HFFc6 (cell line): ENCODE measurements at regions not wholly inside any gene's neighbourhood (a gene's known extent, or its start where the extent isn't known, plus 50 kb on each side); places are given as distances from the start of the nearest gene placed in this dataset.

Source experiments
- DNase-seq: peaks from one replicate; pipeline ENCODE4 v3.0.0-alpha.2; 2018
- H3K27ac Mint-ChIP-seq: 2 replicates; pipeline ENCODE4 v1.8.0; 2020; ENCODE audit warnings: mild to moderate bottlenecking, mixed read lengths
- H3K27me3 Mint-ChIP-seq: 2 replicates; pipeline ENCODE4 v1.8.0; 2021; ENCODE audit warnings: mild to moderate bottlenecking, moderate library complexity, mixed read lengths; ENCODE audit not compliant: insufficient read depth
- H3K36me3 Mint-ChIP-seq: 2 replicates; pipeline ENCODE4 v1.8.0; 2021; ENCODE audit warnings: low read depth, mixed read lengths
- H3K4me1 Mint-ChIP-seq: 2 replicates; pipeline ENCODE4 v1.8.0; 2020; ENCODE audit warnings: low read depth, mixed read lengths
- H3K4me3 Mint-ChIP-seq: 2 replicates; pipeline ENCODE4 v1.8.0; 2020; ENCODE audit warnings: mild to moderate bottlenecking, moderate library complexity, mixed read lengths
- H3K9me3 Mint-ChIP-seq: 2 replicates; pipeline ENCODE4 v1.8.0; 2020; ENCODE audit warnings: mild to moderate bottlenecking, mixed read lengths
- TF ChIP-seq, protein P1 (sequence below): fragments of 200-600 bp; sonication (generic); IDR thresholded peaks from 2 replicates; pipeline ENCODE4 v1.5.0; 2021; ENCODE audit warnings: antibody characterized with exemption, mild to moderate bottlenecking

DNA sequence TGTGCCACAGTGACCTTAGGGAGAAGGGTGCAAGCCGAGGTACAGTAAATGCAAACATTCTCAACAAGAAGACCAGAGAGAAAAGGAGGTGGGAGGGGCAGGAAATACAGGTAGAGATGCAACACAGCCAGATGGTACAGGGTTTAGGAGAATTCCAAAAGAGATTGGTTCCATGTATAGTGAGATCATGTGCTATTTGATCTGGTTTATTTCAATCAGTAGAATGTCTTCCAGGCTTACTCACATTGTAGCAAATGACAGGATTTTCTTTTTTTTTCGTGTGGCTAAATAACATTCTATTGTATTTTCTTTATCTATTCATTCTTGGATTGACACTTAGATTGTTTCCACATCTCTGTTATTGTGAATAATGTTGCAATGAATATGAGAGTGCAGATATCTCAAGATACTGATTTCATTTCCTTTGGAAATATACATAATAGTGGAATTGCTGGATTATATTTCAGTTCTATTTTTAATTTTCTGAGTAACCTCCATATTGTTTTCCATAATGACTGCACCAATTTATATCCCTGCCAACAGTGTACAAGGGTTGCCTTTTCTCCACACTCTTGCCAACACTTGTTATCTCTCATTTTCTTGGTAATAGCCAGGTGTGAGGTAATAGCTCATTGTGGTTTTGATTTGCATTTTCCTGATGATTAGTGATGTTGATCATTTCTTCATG is 107.8 kb upstream of the GAS1 start:
- no peak overlapping the region for H3K4me3 Mint-ChIP-seq
- no peaks in the 10 kb centered on the region for H3K9me3 Mint-ChIP-seq
- TF ChIP-seq, protein P1, sequence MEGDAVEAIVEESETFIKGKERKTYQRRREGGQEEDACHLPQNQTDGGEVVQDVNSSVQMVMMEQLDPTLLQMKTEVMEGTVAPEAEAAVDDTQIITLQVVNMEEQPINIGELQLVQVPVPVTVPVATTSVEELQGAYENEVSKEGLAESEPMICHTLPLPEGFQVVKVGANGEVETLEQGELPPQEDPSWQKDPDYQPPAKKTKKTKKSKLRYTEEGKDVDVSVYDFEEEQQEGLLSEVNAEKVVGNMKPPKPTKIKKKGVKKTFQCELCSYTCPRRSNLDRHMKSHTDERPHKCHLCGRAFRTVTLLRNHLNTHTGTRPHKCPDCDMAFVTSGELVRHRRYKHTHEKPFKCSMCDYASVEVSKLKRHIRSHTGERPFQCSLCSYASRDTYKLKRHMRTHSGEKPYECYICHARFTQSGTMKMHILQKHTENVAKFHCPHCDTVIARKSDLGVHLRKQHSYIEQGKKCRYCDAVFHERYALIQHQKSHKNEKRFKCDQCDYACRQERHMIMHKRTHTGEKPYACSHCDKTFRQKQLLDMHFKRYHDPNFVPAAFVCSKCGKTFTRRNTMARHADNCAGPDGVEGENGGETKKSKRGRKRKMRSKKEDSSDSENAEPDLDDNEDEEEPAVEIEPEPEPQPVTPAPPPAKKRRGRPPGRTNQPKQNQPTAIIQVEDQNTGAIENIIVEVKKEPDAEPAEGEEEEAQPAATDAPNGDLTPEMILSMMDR = no peak
- peaks cover 4% of the 10 kb centered on the region; the same call in 1 of the 2 replicates for H3K27me3 Mint-ChIP-seq
- no peaks in the 10 kb centered on the region for H3K36me3 Mint-ChIP-seq
- no peak overlapping the region for H3K27ac Mint-ChIP-seq
- H3K4me1 Mint-ChIP-seq = peaks cover 6% of the 10 kb centered on the region
- no peak for DNase-seq

DNA sequence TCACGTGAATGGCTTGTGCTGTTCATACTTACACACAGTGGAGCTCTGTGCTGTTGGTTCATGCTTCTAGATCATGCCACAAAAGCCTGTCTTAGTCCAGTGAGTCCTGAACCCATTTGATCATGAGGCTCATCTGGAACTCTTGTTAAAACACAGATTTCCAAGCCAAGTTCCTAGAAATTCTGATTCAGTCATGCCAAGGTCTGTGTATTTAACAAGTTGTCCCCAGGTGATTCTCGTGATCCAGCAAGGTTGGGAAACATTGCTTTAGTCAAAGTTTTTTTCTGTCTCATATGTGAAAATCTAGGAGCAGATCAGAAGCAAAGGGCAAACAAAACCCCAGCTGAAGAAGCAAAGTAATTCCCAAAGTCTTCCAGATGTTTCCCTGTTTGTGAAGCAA is 112.5 kb upstream of the GAS1 start:
- Mint-ChIP-seq H3K4me1 (peaks cover 19% of the 10 kb centered on the region), H3K4me3 (no peak overlapping the region), H3K27ac (no peak overlapping the region), H3K9me3 (no peaks in the 10 kb centered on the region), H3K27me3 (peaks cover 7% of the 10 kb centered on the region), H3K36me3 (no peaks in the 10 kb centered on the region)
- TF ChIP-seq, protein P1 = no peak
- no peak for DNase-seq

DNA sequence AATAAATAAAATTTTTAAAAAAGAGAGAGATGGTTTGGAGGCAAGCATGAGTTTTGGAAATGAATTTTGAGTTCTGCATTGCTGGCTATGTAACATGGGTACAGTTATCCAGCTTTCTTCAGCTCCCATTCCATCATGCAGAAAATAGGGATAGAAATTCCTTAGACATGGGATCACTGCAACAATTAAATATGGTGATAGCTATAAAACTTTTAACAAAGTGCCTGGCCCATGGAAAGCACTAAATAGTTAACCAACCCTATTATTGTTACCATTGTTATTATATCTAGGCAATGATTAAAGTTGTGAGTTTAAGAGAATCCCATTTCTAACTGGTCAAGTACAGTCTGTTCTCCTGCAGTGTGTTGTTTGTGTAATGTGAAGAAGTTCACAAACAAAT is 115.4 kb upstream of the GAS1 start:
- Mint-ChIP-seq H3K36me3 (no peaks in the 10 kb centered on the region), H3K27ac (no peak overlapping the region), H3K9me3 (no peaks in the 10 kb centered on the region), H3K27me3 (peaks cover 8% of the 10 kb centered on the region), H3K4me1 (peaks cover 31% of the 10 kb centered on the region), H3K4me3 (no peak overlapping the region)
- DNase-seq = no peak
- TF ChIP-seq, protein P1 = no peak

DNA sequence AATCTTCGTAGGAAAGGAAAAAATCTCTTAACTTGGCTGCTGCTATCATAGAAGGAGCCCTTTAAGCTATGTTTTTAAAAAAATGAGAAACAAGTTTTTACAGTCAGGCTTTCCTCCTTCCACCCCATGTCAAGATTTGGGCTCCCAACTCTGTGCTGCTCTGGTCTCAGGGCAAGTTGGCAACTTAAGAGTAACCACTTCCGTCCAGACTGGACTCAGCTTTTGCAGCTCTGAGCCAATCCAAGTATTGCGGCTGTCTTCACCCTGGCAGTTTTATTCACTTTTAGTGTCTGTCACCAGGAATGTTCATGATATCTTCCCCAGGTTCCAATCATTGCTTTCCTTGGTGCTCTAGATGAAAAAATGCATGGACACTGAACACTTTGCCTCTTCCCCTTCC is 115.9 kb upstream of the GAS1 start:
- DNase-seq = no peak
- Mint-ChIP-seq H3K4me3 (no peak overlapping the region), H3K27me3 (peaks cover 6% of the 10 kb centered on the region), H3K9me3 (no peaks in the 10 kb centered on the region), H3K27ac (no peak overlapping the region), H3K4me1 (peaks cover 34% of the 10 kb centered on the region), H3K36me3 (no peaks in the 10 kb centered on the region)
- TF ChIP-seq, protein P1 = no peak

DNA sequence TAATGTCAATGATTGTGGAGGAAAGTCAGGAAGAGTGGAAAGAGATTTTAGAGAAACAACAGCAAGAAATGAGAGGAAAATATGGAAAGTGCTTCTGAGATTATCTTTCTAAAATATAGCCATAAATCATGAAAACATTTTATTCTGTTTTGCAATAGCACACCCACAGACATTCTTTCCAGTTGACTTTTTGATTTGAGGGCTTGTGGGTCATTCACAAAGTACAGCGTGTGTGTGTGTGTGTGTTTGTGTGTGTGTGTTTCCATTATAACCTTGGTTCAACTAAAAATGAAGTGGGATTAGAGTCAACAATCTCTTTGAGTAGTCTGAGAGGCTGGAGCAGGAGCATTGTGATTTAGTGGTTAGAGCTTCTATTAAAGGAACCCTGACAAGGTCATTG is 116.6 kb upstream of the GAS1 start:
- Mint-ChIP-seq H3K4me3 (no peak overlapping the region), H3K27ac (no peak overlapping the region), H3K36me3 (no peaks in the 10 kb centered on the region), H3K27me3 (peaks cover 6% of the 10 kb centered on the region), H3K4me1 (peaks cover 39% of the 10 kb centered on the region), H3K9me3 (no peaks in the 10 kb centered on the region)
- TF ChIP-seq, protein P1 = no peak
- DNase-seq = peak; percentile 26
